Heart left ventricle (tissue), 16 donors: ENCODE measurements at regions not wholly inside any gene's neighbourhood (a gene's known extent, or its start where the extent isn't known, plus 50 kb on each side); places are given as distances from the start of the nearest gene placed in this dataset.

Experiments used
- ATAC-seq, 4 donors: fragments of 200-7000 bp; cut with Tn5 transposase; one replicate each; pipeline ENCODE4 v1.9.1; 2020 to 2022; ENCODE audit warnings: moderate library complexity in 4 of 4, mild to moderate bottlenecking in 3 of 4, moderate number of reproducible peaks in 1 of 4
- DNase-seq, 5 donors: peaks; one replicate each; pipeline ENCODE4 v3.0.0-alpha.2; 2020
- H3K27ac ChIP-seq, 12 donors: fragments of 200-600 bp; sonication (generic) in 4 of 12; one replicate each; pipeline versions ENCODE4 v1.5.0 to v1.8.0; 2016 to 2022; ENCODE audit warnings: mild to moderate bottlenecking in 2 of 12
- H3K27me3 ChIP-seq, 9 donors: fragments of 200-600 bp; sonication (generic) in 2 of 9; one replicate each; pipeline versions ENCODE4 v1.5.1 to v1.8.0; 2016 to 2022; ENCODE audit warnings: mild to moderate bottlenecking in 3 of 9
- H3K36me3 ChIP-seq, 9 donors: fragments of 200-600 bp; sonication (generic) in 2 of 9; one replicate each; pipeline versions ENCODE4 v1.5.0 to v1.8.0; 2018 to 2022; ENCODE audit warnings: mild to moderate bottlenecking in 2 of 9
- H3K4me1 ChIP-seq, 12 donors: fragments of 200-600 bp; sonication (generic) in 4 of 12; one replicate each; pipeline versions ENCODE4 v1.5.0 to v1.8.0; 2016 to 2022; ENCODE audit warnings: mild to moderate bottlenecking in 3 of 12
- H3K4me3 ChIP-seq, 12 donors: fragments of 200-600 bp; sonication (generic) in 4 of 12; one replicate each; pipeline versions ENCODE4 v1.5.0 to v1.8.0; 2017 to 2022; ENCODE audit warnings: mild to moderate bottlenecking in 9 of 12, moderate library complexity in 4 of 12
- H3K9me3 ChIP-seq, 12 donors: fragments of 200-600 bp; sonication (generic) in 4 of 12; one replicate each; pipeline versions ENCODE4 v1.5.0 to v1.8.0; 2016 to 2022; ENCODE audit warnings: mild to moderate bottlenecking in 1 of 12
- POLR2A ChIP-seq, 2 donors: fragments of 450-650 bp; IDR thresholded peaks; one replicate each; pipeline ENCODE4 v1.6.1; 2017; ENCODE audit warnings: antibody characterized with exemption in 2 of 2, mild to moderate bottlenecking in 2 of 2, moderate library complexity in 2 of 2
- WGBS, 4 donors: extraction: QIAGEN DNeasy Blood & Tissue Kit in 2 of 4; methylation state at CpG; one replicate each; pipeline versions ENCODE4 v1.1.5 to v1.1.7; 2013 to 2018; 5-methylcytosine and 5-hydroxymethylcytosine counted together
- intact Hi-C, 10 donors: fragments of 100-400 bp; cut with DNase I; formaldehyde crosslinking; loops; one replicate each; pipeline versions ENCODE4 v1.11.1 to v1.14.2; 2022
- TF ChIP-seq, protein P1 (sequence below), 12 donors: fragments of 200-600 bp; sonication (generic) in 4 of 12; IDR thresholded peaks; one replicate each; pipeline versions ENCODE4 v1.5.0 to v1.8.0; 2018 to 2022; ENCODE audit warnings: antibody characterized with exemption in 12 of 12, mild to moderate bottlenecking in 5 of 12
- donor health status: ischemic (EF 13 %, LVEDD 7.1; RV severe dilation, severe dysfunction).
- donor health status: healthy with polysubstance abuse.
- donor health status: DM: no; HTN: yes; CAD: no.
- donor health status: DM: no; HTN: no; CAD: no.
- donor health status: ischemic (EF 25% LVEDD 6.9; RV normal size, moderate dysfunction).
- donor health status: ischemic (EF 25% LVEDD 5.7; RV mildly dilated, moderate dysfunction).
- donor health status: healthy.
- donor health status: DM: yes; HTN: yes; CAD: no.
- donor health status: ischemic (EF 35%, LVEDD 5.7; RV mildly dilated, moderate dysfunction).
- donor health status: nonischemic (EF 11% LVEDD 7.7; RV severe dilation, severe dysfunction).
- donor health status: DM: yes; HTN: yes; CAD: no.
- donor health status: PGD.
- donor health status: ischemic (EF 29% LVEDD 5.4; RV normal size, mild dysfunction).
- donor health status: nonischemic (EF 23%, LVEDD 6.1; RV moderate dilation, normal function).

DNA sequence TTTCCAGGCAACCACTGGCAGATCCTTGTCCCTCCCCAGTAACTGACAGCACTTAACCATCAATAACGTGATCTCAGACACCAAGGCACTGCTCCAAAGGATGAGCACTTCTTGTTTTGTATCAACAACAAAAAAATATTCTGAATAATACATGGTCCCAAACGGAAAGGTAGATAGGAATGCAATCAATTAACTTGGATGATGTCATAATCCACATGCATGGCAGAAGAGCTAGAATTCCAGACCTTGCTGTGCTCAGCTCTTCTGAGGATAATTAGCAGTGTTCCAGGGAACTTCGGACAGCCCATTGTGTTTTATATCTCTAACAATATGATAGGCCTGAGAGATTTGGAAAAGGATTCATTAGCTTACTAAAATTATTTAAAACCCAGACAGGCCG, 288.4 kb upstream of the PCSK5 start:
- intact Hi-C loops = loop anchor here in 5 of 10 donors (5.0 to 10.0 kb wide), 6 partner anchors 250 to 703 kb away; no protein-coding TSS in a partner anchor
- 82 to 88% (median 86%) methylated on average over 4 of the region's 4 CpGs for WGBS, 4 donors
- no peak overlapping the region for H3K27ac ChIP-seq
- ATAC-seq = no peak
- no peaks in the 10 kb centered on the region for H3K36me3 ChIP-seq
- no peaks in the 10 kb centered on the region for H3K9me3 ChIP-seq
- H3K4me1 ChIP-seq = peaks cover 0 to 14% (median 0%) of the 10 kb centered on the region in 12 donors
- TF ChIP-seq, protein P1, sequence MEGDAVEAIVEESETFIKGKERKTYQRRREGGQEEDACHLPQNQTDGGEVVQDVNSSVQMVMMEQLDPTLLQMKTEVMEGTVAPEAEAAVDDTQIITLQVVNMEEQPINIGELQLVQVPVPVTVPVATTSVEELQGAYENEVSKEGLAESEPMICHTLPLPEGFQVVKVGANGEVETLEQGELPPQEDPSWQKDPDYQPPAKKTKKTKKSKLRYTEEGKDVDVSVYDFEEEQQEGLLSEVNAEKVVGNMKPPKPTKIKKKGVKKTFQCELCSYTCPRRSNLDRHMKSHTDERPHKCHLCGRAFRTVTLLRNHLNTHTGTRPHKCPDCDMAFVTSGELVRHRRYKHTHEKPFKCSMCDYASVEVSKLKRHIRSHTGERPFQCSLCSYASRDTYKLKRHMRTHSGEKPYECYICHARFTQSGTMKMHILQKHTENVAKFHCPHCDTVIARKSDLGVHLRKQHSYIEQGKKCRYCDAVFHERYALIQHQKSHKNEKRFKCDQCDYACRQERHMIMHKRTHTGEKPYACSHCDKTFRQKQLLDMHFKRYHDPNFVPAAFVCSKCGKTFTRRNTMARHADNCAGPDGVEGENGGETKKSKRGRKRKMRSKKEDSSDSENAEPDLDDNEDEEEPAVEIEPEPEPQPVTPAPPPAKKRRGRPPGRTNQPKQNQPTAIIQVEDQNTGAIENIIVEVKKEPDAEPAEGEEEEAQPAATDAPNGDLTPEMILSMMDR (IDR thresholded peaks at IDR 0.05) = no peak
- TF ChIP-seq POLR2A (IDR thresholded peaks at IDR 0.05) = no peak
- H3K27me3 ChIP-seq = no peaks in the 10 kb centered on the region
- DNase-seq = no peak
- H3K4me3 ChIP-seq = no peak overlapping the region

DNA sequence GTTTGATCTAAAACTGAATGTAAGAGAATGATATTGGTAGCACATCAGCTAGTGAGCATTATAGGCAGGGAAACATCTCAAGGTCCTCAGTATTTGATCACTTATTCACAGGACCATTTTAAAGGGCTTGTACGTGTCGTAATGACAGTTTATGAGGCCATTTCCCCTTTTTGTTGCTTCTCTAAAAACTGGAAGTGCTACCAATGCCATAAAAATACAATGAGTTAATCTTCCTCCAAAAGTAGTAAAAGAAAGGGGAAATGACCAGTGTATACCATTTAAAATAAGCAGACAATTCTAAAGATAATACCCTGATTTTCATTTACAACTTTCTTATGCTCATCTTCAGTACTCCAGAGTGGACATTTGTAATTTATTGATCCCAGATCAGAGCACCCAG, 285.8 kb upstream of the PCSK5 start:
- intact Hi-C loops = loop anchor here in 5 of 10 donors (5.0 to 10.0 kb wide), 7 partner anchors 248 to 700 kb away; no protein-coding TSS in a partner anchor

DNA sequence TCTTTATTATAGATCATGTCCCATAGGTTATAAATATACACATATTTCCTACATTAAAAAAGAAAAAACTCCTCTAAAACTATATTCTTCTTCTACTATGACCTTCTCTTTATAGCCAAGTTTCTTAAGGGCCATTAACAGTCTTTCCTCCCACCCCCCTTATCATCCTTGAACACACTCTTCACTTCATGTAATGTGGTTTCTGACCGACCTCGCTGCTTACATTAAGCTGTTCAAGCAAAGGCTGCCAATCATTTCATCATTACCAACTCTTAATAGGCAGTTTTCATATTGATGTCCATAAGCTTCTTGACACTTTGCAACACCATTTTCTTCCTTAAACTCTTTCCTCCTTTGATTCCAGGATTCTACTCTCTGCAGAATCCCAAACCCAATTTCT, 283.0 kb upstream of the PCSK5 start:
- WGBS, 4 donors = 79 to 87% (median 83%) methylated on average over 2 of the region's 2 CpGs
- intact Hi-C loops = loop anchor here in 4 of 10 donors (5.0 to 10.0 kb wide), 5 partner anchors 247 to 697 kb away; no protein-coding TSS in a partner anchor
- no peak for TF ChIP-seq POLR2A (IDR thresholded peaks at IDR 0.05)
- TF ChIP-seq, protein P1 (IDR thresholded peaks at IDR 0.05) = no peak

More for the DNA sequence above, 285.8 kb upstream of the PCSK5 start:
- 68 to 77% (median 72%) methylated on average over 2 of the region's 2 CpGs for WGBS, 4 donors
- Histone ChIP-seq H3K9me3 (no peaks in the 10 kb centered on the region), H3K36me3 (no peaks in the 10 kb centered on the region), H3K27me3 (no peaks in the 10 kb centered on the region), H3K4me3 (no peak overlapping the region), H3K4me1 (peaks cover 0 to 15% (median 0%) of the 10 kb centered on the region in 12 donors), H3K27ac (peak overlapping the region in 1 of 12 donors; percentile 38)
- DNase-seq (no peak), ATAC-seq (no peak)
- TF ChIP-seq, protein P1 (IDR thresholded peaks at IDR 0.05) = no peak
- no peak for TF ChIP-seq POLR2A (IDR thresholded peaks at IDR 0.05)

DNA sequence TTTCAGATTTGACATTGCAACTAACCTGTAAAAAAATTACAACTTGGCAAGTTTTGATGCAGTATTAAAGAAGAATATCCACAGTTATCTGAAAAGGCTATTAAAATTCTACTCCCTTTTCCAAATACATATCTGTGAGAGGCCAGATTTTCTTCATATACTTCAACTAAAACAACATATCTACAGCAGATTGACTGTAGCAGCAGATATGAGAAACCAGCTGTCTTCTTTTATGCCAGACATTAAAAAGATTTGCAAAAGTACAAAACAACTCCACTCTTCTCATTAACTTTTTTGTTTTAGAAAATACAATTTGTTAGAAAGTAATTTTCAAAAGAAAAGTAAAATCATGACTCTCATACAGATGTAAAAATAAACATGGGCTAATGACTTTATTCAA, 281.1 kb upstream of the PCSK5 start:
- H3K27me3 ChIP-seq = no peaks in the 10 kb centered on the region
- H3K36me3 ChIP-seq = no peaks in the 10 kb centered on the region
- DNase-seq (no peak), ATAC-seq (no peak)
- intact Hi-C loops = loop anchor here in 4 of 10 donors (5.0 to 10.0 kb wide), 5 partner anchors 245 to 695 kb away; no protein-coding TSS in a partner anchor
- no peak overlapping the region for H3K4me3 ChIP-seq
- peaks cover 0 to 10% (median 0%) of the 10 kb centered on the region in 12 donors for H3K4me1 ChIP-seq
- H3K27ac ChIP-seq = no peak overlapping the region
- TF ChIP-seq, protein P1 (IDR thresholded peaks at IDR 0.05) = no peak
- TF ChIP-seq POLR2A (IDR thresholded peaks at IDR 0.05) = no peak
- H3K9me3 ChIP-seq = no peaks in the 10 kb centered on the region

More for the DNA sequence above, 283.0 kb upstream of the PCSK5 start:
- Histone ChIP-seq H3K4me1 (peaks cover 0 to 15% (median 0%) of the 10 kb centered on the region in 12 donors), H3K27ac (no peak overlapping the region), H3K27me3 (no peaks in the 10 kb centered on the region), H3K4me3 (no peak overlapping the region), H3K9me3 (no peaks in the 10 kb centered on the region), H3K36me3 (no peaks in the 10 kb centered on the region)
- DNase-seq (no peak), ATAC-seq (no peak)
